ENCODE measurements at regions not wholly inside any gene's neighbourhood (a gene's known extent, or its start where the extent isn't known, plus 50 kb on each side); places are given as distances from the start of the nearest gene placed in this dataset.

- TF ChIP-seq ZNF426 (tag by site-specific recombination; IDR thresholded peaks at IDR 0.05), result no peak
- 0 out of 2 replicates have a peak, but pooled peaks have one; percentile 56 for TF ChIP-seq ZFP69B (tag by site-specific recombination; IDR thresholded peaks at IDR 0.05)
- TF ChIP-seq ZNF133 (tag by site-specific recombination; IDR thresholded peaks at IDR 0.05), result no peak
- no peak; the same call in 1 of the 2 replicates for TF ChIP-seq ZNF610 (tag by site-specific recombination; IDR thresholded peaks at IDR 0.05; ENCODE audit: borderline replicate concordance)
- peak; percentile 86 for TF ChIP-seq ZXDB (tag by site-specific recombination; IDR thresholded peaks at IDR 0.05)
- no peak for TF ChIP-seq ZNF707 (tag by site-specific recombination; IDR thresholded peaks at IDR 0.05)
- no peak for TF ChIP-seq KLF7 (tag by site-specific recombination; IDR thresholded peaks at IDR 0.05; ENCODE audit: borderline replicate concordance)
- TF ChIP-seq ZNF549 (tag by site-specific recombination; IDR thresholded peaks at IDR 0.05), result no peak
- no peak for TF ChIP-seq SETDB1 (IDR thresholded peaks at IDR 0.05; ENCODE audit: insufficient read length, low read length)
- TF ChIP-seq SCRT2 (tag by site-specific recombination; IDR thresholded peaks at IDR 0.05), result no peak
- no peak for TF ChIP-seq BCL6B (tag by site-specific recombination; IDR thresholded peaks at IDR 0.05)
- no peak for TF ChIP-seq OSR2 (tag by site-specific recombination; IDR thresholded peaks at IDR 0.05)
- TF ChIP-seq ZNF132 (tag by site-specific recombination; IDR thresholded peaks at IDR 0.05; ENCODE audit: borderline replicate concordance), result no peak
- no peak for TF ChIP-seq YY1 (tag by site-specific recombination; IDR thresholded peaks at IDR 0.05)
- TF ChIP-seq ZBTB7A (tag by site-specific recombination; IDR thresholded peaks at IDR 0.05; ENCODE audit: low read depth), result no peak
- TF ChIP-seq ZSCAN30 (tag by site-specific recombination; IDR thresholded peaks at IDR 0.05), result 0 out of 2 replicates have a peak, but pooled peaks have one; percentile 49
- no peak for TF ChIP-seq ZBTB17 (tag by site-specific recombination; IDR thresholded peaks at IDR 0.05)
- TF ChIP-seq ATF2 (tag by site-specific recombination; IDR thresholded peaks at IDR 0.05; ENCODE audit: low read depth), result no peak
- peak; percentile 10 for TF ChIP-seq ZNF510 (tag by site-specific recombination; IDR thresholded peaks at IDR 0.05; ENCODE audit: insufficient replicate concordance)
- TF ChIP-seq PRDM1 (tag by site-specific recombination; IDR thresholded peaks at IDR 0.05), result no peak
- TF ChIP-seq ZNF776 (tag by site-specific recombination; IDR thresholded peaks at IDR 0.05; ENCODE audit: borderline replicate concordance), result no peak
- TF ChIP-seq AEBP2 (tag by site-specific recombination; IDR thresholded peaks at IDR 0.05; ENCODE audit: borderline replicate concordance), result no peak
- TF ChIP-seq REPIN1 (tag by site-specific recombination; IDR thresholded peaks at IDR 0.05; ENCODE audit: low read depth), result no peak
- TF ChIP-seq ZNF211 (tag by site-specific recombination; IDR thresholded peaks at IDR 0.05; ENCODE audit: low read depth), result no peak
- TF ChIP-seq ZNF473 (tag by site-specific recombination; IDR thresholded peaks at IDR 0.05), result no peak
- no peak for TF ChIP-seq MEIS1 (CRISPR knock-in tag; IDR thresholded peaks at IDR 0.05; ENCODE audit: borderline replicate concordance)
- TF ChIP-seq ZNF391 (tag by site-specific recombination; IDR thresholded peaks at IDR 0.05; ENCODE audit: borderline replicate concordance, low read depth), result no peak
- TF ChIP-seq ZNF48 (tag by site-specific recombination; IDR thresholded peaks at IDR 0.05), result no peak
- TF ChIP-seq ZNF138 (tag by site-specific recombination; IDR thresholded peaks at IDR 0.05; ENCODE audit: borderline replicate concordance), result no peak
- TF ChIP-seq SP3 (tag by site-specific recombination; IDR thresholded peaks at IDR 0.05), result no peak
- TF ChIP-seq ZFP41 (tag by site-specific recombination; IDR thresholded peaks at IDR 0.05; ENCODE audit: borderline replicate concordance), result no peak
- no peak for TF ChIP-seq GLI4 (tag by site-specific recombination; IDR thresholded peaks at IDR 0.05)
- no peak for TF ChIP-seq ZNF362 (tag by site-specific recombination; IDR thresholded peaks at IDR 0.05)
- peak; percentile 44; the same call in 1 of the 2 replicates for TF ChIP-seq YY2 (tag by site-specific recombination; IDR thresholded peaks at IDR 0.05)
Measured at GRCh38 chr5:68554571-68555279, 339.2 kb downstream of the PIK3R1 start (continued).
